ENCODE measurements at regions not wholly inside any gene's neighbourhood (a gene's known extent, or its start where the extent isn't known, plus 50 kb on each side); places are given as distances from the start of the nearest gene placed in this dataset.
"Not testable (repeated sequence)": the region's sequence is repeated elsewhere in the genome, so short reads cannot be mapped to it uniquely, and the experiment has no call there.

DNA sequence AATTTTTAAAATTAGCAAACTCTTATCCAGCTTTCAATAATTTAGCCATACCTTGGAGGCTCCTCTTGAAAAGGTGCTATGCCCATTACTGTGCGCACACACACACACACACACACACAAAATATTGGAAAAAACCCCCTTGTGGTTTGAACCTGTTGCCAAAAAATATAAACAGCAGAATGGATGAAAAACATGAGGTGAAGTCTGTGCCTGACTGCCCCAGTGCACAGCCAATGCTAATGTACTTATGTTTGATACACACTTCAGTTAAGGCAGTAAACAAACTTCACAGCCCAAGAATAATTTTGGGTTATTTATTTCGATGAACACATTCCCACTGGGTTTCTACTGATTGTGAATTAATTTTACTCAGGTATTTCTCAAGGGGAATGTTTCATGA, 113.2 kb upstream of the SEM1 start:
- H3K27ac Mint-ChIP-seq: no peak overlapping the region
- H3K4me1 Mint-ChIP-seq (ENCODE audit: unreplicated experiment): no peaks in the 10 kb centered on the region
- no peaks in the 10 kb centered on the region for H3K36me3 Mint-ChIP-seq
- no peak for DNase-seq (ENCODE audit: extremely low spot score, unreplicated experiment)
- peaks cover 7% of the 10 kb centered on the region for H3K27me3 Mint-ChIP-seq
- H3K4me3 Mint-ChIP-seq: no peak overlapping the region
- TF ChIP-seq, protein P1, sequence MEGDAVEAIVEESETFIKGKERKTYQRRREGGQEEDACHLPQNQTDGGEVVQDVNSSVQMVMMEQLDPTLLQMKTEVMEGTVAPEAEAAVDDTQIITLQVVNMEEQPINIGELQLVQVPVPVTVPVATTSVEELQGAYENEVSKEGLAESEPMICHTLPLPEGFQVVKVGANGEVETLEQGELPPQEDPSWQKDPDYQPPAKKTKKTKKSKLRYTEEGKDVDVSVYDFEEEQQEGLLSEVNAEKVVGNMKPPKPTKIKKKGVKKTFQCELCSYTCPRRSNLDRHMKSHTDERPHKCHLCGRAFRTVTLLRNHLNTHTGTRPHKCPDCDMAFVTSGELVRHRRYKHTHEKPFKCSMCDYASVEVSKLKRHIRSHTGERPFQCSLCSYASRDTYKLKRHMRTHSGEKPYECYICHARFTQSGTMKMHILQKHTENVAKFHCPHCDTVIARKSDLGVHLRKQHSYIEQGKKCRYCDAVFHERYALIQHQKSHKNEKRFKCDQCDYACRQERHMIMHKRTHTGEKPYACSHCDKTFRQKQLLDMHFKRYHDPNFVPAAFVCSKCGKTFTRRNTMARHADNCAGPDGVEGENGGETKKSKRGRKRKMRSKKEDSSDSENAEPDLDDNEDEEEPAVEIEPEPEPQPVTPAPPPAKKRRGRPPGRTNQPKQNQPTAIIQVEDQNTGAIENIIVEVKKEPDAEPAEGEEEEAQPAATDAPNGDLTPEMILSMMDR (conservative IDR thresholded peaks at IDR 0.05): no peak
- no peaks in the 10 kb centered on the region for H3K9me3 Mint-ChIP-seq

DNA sequence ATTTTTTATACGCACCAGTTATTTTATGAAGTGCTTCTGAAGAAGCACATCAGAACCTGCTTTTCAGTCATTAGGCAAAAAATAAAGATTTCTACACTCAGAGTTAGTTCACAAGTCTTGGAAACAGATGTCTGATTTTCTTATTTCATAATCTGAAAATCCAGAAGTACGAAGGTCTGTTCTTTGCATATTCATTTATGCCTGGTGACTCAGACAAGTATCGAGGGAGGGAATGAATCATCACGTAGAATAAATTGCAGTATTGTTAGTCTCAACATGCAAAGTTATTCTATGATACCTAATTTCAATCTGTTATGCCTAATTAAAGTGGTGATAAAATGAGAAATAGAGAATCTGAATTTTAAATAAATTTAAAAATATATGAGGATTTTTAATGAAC, 113.6 kb upstream of the SEM1 start:
- Mint-ChIP-seq H3K27ac (no peak overlapping the region), H3K9me3 (no peaks in the 10 kb centered on the region), H3K4me3 (no peak overlapping the region), H3K4me1 (ENCODE audit: unreplicated experiment) (no peaks in the 10 kb centered on the region), H3K27me3 (peaks cover 7% of the 10 kb centered on the region), H3K36me3 (no peaks in the 10 kb centered on the region)
- no peak for DNase-seq (ENCODE audit: extremely low spot score, unreplicated experiment)
- TF ChIP-seq, protein P1 (conservative IDR thresholded peaks at IDR 0.05): no peak

DNA sequence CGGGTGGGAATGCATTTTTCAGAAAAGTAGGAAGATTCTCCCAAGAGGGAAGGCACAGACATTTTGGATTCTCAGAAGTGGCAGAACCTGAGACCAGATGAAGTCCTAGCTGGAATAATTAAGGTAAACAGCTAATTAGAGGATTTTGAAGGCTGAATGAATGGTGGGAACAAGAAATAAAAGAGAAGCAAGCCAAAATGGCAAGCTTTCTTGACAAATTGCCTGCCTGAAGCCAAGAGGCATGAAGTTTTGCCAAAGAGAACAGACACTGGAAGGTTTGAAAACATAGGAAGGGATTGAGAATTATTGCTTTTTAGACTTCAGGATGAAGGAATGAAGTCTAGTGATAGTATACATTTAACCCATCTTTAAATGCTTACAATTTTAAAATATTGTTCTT, 115.0 kb upstream of the SEM1 start:
- peaks cover 7% of the 10 kb centered on the region for H3K27me3 Mint-ChIP-seq
- H3K27ac Mint-ChIP-seq: no peak overlapping the region
- H3K4me3 Mint-ChIP-seq: no peak overlapping the region
- H3K9me3 Mint-ChIP-seq: no peaks in the 10 kb centered on the region
- no peaks in the 10 kb centered on the region for H3K36me3 Mint-ChIP-seq
- no peaks in the 10 kb centered on the region for H3K4me1 Mint-ChIP-seq (ENCODE audit: unreplicated experiment)
- TF ChIP-seq, protein P1 (conservative IDR thresholded peaks at IDR 0.05): no peak
- DNase-seq (ENCODE audit: extremely low spot score, unreplicated experiment): no peak

DNA sequence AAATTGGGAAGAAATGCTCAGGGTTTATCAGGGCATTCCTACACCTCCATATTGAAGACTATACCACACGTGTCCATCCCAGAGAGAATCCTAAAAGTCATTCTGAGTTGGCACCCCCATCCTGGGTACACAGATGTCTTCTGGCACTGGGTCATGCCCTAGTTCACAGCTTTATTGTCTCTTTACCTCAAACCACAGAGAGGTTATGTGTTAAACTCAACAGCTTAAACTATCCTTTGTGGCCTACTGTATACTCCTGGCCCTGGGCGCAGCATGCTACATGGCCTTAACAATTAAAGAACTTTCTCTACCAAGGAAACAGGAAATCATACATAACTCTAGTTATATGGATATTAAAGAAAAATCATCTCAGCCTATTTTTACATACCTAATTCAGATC, 115.6 kb upstream of the SEM1 start:
- no peaks in the 10 kb centered on the region for H3K4me1 Mint-ChIP-seq (ENCODE audit: unreplicated experiment)
- peaks cover 5% of the 10 kb centered on the region for H3K27me3 Mint-ChIP-seq
- TF ChIP-seq, protein P1 (conservative IDR thresholded peaks at IDR 0.05): no peak
- no peak overlapping the region for H3K4me3 Mint-ChIP-seq
- H3K36me3 Mint-ChIP-seq: no peaks in the 10 kb centered on the region
- DNase-seq (ENCODE audit: extremely low spot score, unreplicated experiment): no peak
- H3K27ac Mint-ChIP-seq: no peak overlapping the region
- H3K9me3 Mint-ChIP-seq: no peaks in the 10 kb centered on the region

DNA sequence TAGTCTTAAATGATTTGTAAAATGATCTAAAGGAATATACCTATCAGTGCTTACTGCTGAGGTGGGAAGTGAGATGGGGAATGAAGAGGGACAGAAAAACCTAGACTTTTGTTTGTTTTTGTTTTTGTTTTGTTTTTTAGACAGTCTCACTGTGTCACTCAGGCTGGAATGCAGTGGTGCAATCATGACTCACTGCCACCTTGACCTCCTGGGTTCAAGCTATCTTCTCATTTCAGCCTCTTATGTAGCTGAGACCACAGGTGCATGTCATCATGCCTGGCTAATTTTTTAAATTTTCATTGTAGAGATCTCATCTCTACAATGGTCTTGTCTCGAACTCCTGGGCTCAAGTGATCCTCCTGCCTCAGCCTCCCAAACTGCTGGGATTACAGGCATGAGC, 116.4 kb upstream of the SEM1 start:
- H3K4me3 Mint-ChIP-seq: no peak overlapping the region
- H3K9me3 Mint-ChIP-seq: no peaks in the 10 kb centered on the region
- DNase-seq (ENCODE audit: extremely low spot score, unreplicated experiment): no peak
- H3K4me1 Mint-ChIP-seq (ENCODE audit: unreplicated experiment): peaks cover 5% of the 10 kb centered on the region
- H3K36me3 Mint-ChIP-seq: no peaks in the 10 kb centered on the region
- no peak overlapping the region for H3K27ac Mint-ChIP-seq
- TF ChIP-seq, protein P1 (conservative IDR thresholded peaks at IDR 0.05): no peak
- peaks cover 4% of the 10 kb centered on the region for H3K27me3 Mint-ChIP-seq

DNA sequence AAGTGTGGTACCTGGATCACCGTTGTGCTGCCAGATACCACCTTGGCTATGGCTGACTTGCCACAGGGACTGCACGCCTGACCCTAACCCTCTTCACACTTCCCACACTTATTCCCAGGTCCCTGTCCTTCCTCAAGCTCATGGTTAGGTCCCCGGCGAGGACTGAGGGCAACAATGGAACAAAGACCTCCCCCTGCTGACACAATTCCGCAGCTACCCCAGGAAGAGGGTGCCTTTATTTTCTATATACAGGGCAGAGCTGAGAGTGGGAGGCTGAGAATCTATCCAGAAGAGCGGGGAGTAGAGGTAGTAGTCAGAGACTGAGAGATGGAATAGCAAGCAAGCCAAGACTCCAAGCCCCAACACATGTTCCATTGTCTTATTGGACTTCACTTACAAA, 118.1 kb upstream of the SEM1 start:
- Mint-ChIP-seq H3K27me3 (peaks cover 4% of the 10 kb centered on the region), H3K4me3 (no peak overlapping the region), H3K27ac (no peak overlapping the region), H3K9me3 (no peaks in the 10 kb centered on the region), H3K4me1 (ENCODE audit: unreplicated experiment) (peaks cover 22% of the 10 kb centered on the region), H3K36me3 (no peaks in the 10 kb centered on the region)
- DNase-seq (ENCODE audit: extremely low spot score, unreplicated experiment): no peak
- TF ChIP-seq, protein P1 (conservative IDR thresholded peaks at IDR 0.05): no peak

DNA sequence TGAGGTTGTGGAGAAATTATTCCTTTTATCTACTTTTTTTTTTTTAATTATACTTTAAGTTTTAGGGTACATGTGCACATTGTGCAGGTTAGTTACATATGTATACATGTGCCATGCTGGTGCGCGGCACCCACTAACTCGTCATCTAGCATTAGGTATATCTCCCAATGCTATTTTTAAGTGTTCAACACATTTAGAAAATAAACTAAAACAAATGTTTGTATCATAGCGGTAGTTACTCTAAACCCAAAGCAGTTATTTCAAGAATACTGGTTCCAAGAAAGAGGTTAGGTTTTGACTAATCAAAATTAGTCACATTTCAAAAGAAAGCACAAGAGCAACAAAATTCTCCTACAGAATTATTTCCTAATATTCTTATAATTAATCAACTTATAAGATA, 119.5 kb upstream of the SEM1 start:
- H3K27me3 Mint-ChIP-seq; DNase-seq (ENCODE audit: extremely low spot score, unreplicated experiment); H3K36me3 Mint-ChIP-seq; H3K4me3 Mint-ChIP-seq; H3K9me3 Mint-ChIP-seq; H3K27ac Mint-ChIP-seq: not testable (repeated sequence)
- H3K4me1 Mint-ChIP-seq (ENCODE audit: unreplicated experiment): peaks cover 34% of the 10 kb centered on the region

All from type B pancreatic cell (in vitro differentiated cells).